Stimulated activated CD4-positive, alpha-beta T cell treated with anti-CD3 and anti-CD28 coated beads, TNF-alpha, amount 100 ng/mL, for 24 hours (primary cell): ENCODE measurements at regions not wholly inside any gene's neighbourhood (a gene's known extent, or its start where the extent isn't known, plus 50 kb on each side); places are given as distances from the start of the nearest gene placed in this dataset.

Experiments used
- DNase-seq, 3 experiments: peaks; one replicate each; pipeline ENCODE4 v3.0.0-alpha.2; 2020; ENCODE audit warnings: low read depth in 3 of 3

DNA sequence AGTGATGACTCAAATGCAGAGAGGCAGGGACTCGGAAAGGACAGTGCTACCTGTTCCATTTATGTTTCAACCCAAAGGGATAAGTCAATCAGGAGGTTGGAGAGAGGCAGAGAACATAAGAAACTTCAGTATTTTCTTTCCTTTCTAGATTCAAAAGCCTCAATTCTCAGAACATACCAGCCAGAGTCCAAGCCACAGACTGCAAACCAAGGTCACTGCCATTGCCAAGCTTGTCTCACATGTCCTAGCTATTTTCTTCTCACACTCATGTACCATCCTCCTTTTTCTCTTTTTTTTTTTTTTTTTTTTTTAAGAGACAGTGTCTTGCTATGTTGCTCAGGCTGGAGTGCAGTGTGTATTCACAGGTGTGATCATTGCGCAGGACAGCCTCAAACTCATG, 111.7 kb upstream of the AKIP1 start:
- no peak for DNase-seq

DNA sequence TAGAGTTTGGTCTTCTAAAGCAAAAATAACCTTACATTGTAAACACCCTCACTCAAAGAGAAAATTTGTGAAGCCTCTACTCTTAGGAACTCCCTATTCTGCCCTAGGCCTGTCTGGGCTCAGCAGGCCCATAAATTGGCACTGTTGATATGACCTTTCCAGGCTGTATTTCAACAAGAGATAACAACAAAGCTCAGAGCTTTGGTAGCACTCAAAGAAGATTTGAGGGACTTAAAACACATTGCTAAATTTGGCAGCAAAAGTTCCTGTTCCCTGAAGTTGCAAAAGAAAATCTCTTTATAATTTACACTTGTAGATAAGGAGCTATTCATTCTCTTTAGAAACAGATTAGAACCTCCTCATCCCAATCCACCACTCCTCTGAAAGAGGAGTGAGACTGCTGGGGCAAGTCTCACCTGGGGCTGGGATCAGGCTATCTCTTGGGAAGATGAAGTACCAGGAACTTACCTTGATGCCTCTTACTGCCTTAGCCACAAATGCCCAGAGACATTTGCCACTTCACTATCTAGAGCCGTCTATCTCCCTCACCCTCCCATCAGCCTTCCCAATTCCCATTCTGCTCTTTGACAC, 110.4 kb upstream of the AKIP1 start:
- no peak for DNase-seq

DNA sequence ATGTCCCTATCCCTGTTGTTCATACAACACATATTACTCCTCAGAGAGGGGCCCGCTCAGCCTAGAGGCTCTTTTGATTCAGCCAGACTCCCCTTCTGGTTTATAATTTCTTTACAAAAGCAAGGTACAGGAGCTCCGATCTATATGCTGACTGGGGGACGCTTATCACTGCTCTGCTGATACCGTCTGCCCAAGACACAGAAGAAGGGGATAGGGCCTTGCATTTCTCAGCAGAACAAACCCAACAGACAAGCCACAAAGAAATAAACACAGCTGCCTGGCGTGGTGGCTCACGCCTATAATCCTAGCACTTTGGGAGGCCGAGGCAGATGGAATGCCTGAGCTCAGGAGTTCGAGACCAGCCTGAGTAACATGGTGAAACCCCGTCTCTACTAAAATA, 109.9 kb upstream of the AKIP1 start:
- no peak for DNase-seq

DNA sequence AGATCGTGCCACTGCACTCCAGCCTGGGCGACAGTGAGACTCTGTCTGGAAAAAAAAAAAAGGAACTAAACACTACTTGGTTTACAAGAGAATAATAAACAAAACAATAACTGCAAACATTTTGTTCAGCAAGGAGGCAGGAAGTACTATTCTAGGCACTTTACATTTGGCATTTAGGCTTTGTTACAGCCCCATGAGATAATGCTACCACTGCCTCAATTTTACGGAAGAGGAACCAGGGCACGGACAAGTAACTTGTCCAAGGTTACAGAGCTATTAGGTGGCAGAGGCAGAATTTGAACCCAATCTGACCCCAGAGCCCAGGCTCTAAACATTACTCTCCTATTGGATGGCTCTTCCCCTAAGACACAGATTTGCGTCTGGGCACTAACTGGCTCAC, 108.7 kb upstream of the AKIP1 start:
- DNase-seq = no peak

DNA sequence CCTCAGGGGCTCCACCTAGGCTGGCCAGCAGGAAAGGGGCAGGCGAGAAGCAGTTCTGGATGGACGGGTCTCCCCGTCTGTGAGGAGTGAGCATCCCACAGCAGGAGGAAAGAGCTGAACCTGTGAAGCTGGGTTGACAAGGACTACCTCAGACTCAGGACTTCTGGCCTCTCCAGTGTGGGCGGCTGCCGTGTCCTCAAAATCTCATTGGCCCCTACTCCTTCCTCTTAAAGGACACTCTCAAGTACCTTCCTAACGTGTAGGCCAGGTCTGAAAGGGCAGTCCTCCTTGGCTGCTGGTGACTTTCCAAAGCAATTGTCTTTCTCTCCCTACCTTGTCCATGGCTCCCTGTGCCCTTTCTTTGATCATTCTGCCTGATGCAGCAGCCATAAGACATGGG, 107.0 kb upstream of the AKIP1 start:
- DNase-seq = no peak

DNA sequence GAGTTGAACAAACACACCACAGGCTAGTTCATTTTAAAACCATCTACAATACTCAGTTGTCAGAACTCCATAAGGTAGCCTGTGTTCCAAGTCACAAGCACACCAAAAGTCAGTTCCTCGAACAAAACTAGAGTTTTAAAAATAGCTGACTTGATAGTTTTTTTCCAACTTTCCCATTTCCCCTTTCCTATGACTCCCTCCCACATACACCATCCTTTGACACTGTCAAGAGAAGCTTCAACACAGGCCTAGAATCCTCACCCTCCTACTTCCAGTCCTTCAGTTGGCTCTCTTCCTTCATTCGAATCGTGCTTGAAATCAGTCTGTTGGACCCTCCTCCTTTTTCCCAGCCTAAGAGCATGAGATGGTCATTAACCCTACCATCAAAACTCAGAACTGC, 105.7 kb upstream of the AKIP1 start:
- no peak for DNase-seq

DNA sequence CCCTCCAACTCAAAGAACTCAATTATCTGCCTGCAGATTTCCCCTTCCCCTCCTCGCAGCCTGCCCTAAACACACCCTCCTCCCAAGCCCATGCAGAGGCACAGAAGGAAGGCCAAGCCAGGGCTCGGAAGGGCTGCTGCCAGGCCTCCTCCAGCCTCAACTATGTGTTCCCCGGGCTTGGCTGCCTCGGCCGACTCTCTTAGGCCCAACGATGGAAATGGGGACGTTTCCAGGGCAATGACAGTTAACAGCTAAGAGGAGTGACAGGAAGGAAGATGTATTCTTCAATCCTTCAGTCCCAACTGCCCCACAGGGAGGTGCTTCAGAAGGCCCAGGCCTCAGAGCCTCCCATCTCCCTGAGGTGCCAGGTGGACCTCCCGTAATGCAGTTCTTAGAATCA, 104.0 kb upstream of the AKIP1 start:
- DNase-seq = no peak

DNA sequence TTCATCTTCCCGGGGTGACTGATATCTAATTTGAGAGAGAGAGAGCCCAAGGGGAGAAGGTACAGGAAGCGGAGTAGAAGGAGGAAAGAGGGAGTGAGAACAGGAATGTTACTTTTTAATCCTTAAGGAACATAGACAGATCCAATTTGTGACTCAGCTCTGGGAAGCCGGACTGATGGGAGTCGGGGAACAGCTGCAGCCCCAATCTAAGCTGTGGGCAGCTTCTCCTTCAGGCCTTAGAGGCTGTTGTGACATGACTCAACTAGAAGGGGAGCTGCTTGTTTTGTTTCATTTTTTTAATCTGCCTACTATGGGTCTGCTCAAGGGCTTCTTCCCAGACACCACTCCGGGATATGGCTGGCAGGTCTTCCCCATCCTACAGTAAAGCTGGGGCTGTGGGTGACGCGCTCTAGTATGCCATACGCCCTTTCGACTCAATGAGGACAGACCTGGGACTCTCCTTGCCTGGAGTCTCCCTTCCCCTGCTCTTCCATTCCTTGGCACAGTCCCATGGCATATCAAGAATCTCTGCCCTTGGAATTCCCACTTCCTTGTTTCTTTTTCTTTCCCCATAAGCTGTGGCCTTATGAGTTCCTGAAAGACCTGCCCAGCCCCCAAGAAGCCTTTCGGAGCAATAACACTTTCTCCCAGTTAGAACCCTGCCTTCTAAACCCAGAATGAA, 103.3 kb upstream of the AKIP1 start:
- no peak for DNase-seq

DNA sequence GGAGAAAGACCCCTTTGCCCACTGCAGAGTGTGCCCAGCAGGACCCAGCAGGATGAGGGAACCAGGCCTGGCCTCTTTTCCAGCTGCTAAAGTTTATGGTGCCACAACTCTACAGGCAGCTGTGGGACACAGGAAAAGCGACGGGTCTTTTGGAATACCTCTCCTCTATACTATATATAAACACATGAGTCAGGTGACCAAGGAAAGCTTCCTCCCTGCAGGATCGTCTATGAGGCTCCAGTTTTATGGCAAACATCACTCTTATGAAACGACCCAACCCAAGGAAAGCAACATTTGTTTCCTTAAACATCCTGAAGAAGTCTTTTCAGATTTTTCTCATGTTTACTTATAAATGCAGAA, 102.8 kb upstream of the AKIP1 start:
- DNase-seq = no peak

DNA sequence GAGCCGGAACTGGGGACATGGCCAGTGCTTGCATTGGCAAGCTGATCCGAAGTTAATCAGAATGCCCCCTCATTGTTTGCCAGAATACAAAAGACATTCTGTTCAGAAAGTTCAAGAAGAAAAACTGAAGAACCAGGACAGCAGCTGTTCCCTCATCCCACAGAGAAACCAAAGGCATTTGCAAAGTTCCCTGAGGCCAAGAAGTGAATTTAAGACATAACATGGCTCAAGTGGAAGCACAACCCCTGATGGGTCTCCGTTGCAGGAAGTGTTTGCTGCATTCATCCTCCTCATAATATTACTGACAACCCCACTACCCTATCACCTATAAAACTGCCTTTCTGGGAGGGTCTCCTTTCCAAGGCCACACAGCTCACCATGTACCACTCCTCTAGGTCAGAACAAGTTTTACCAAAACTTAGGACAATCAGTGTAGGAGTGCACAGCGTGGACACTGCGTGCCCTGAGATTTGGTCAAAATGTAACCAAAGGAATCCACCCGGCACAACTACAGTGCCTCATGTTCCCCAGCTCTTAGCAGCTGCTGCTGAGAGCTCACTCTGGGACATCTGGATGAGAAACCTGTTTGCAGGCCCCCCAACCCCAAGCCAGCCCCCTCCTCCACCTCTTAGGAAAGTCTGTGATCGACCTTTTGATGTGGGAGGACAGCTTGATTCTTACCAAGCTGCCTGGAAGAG, 101.6 kb upstream of the AKIP1 start:
- DNase-seq = no peak

DNA sequence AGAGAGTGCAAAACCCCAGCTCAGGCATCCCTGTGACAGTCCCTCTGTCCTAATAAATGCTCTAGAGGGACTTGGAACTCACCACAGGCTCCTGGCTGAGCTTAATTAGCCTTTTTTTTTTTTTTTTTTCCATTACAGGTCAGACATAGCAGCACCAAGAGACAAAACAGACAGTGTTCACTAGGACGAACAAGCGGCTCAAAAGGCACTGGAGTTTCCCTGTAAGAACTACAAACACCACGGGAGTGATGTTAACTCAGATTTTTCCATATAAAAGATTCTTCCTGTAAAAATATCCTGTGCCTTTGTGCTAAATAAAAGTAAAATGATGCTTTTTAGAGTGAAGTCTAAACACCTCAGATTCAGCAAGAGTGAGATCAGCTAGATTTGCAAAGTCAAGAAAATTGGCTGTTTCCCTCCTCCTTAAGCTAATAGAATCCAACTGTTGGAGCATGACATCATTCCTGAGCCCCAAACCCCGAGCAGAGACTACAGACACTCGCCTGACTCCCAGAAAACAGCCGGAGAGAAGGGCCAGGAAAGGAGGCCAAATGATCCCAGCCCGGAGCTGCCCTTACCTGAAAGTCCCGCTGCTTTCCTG, 101.0 kb upstream of the AKIP1 start:
- no peak for DNase-seq

DNA sequence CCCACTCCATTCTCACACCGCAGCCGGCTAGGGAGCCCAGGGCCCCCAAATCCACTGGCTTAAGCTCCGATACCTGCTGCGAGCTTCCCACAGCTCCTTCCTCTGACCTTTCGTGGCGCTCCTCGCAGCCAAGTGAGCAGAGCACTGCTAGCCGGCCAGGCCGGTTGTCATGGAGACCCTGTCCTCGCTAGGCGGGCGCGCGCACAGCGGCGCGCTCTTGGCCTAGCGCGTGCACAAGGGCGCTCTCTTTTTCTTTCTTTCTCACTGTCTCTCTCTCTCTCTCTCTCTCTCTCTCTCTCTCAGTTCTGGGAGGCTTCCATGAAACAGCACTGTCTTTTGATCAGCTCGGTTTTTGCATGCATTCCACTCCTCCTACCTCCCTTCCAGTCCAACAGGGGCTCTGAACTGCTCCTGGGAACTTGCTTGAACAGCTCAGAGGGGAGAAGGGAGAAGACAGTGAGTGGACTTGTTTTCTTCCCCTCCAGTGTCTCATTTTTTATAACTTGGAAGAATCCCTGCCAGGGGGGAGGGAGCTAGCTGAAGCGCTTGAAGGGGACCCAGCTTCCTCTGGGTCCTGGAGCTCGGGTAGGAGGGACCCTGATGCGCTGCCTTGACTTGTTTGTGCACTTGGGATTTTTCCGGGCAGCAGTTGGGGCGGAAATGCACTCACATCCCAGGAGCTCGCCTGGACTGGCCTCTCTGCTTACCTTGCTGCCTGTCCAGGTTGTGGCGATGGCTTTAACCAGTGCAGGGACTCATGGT, 100.3 kb upstream of the AKIP1 start:
- no peak for DNase-seq

DNA sequence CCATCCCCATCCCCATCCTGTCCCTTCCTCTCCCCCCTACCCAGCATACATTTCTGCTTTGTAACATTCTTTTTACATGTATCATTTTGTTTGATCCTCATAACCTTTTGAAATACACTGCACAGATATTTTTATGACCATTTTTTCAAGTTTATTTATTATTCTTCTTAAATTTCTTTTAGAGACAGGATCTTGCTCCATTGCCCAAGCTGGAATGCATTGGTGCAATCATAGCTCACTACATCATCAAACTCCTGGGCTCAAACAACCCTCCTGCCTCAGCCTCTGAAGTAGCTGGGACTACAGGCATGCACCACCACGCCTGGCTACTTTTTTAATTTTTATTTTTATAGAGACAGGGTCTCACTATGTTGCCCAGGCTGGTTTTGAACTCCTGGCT, 99.4 kb upstream of the AKIP1 start:
- no peak for DNase-seq

DNA sequence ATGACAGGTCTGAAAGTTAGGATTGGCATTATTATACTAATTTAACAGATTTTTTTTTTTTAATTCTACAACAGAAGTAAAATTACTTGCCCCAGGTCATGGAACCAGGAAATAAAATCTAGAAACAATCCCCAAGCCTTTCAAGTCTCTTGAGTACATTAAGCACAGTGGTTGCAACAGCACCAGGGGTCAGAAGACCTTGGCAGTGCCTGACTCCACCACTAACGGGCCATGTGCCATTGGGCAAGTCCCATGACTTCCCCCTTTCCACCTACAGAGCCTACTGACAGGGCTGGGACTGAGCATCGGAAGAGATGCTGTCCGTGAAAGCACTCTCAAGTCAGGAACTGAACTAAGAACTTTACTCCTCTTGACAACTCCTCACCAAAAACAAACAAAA, 98.6 kb upstream of the AKIP1 start:
- no peak for DNase-seq

DNA sequence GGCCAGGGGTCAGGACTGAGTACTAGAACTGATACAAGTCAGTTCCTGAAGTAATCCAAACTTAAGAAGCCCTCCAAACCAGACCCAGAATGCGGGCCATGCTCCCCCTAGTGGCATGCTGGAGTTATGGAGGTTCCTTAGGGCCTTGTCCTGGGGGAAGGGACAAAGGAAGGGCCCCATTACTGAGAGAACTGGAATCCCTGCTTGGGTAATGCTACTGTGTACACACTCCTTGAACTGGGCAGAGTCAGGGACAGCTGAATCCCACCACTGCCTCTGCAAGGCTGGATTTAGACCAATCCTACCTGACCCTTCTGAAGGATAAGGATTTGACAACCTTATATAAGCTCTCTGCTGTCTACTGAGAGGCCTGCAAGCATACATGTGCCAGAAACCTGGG, 97.3 kb upstream of the AKIP1 start:
- peak in 2 of 3 experiments; percentile 17 to 57 for DNase-seq

DNA sequence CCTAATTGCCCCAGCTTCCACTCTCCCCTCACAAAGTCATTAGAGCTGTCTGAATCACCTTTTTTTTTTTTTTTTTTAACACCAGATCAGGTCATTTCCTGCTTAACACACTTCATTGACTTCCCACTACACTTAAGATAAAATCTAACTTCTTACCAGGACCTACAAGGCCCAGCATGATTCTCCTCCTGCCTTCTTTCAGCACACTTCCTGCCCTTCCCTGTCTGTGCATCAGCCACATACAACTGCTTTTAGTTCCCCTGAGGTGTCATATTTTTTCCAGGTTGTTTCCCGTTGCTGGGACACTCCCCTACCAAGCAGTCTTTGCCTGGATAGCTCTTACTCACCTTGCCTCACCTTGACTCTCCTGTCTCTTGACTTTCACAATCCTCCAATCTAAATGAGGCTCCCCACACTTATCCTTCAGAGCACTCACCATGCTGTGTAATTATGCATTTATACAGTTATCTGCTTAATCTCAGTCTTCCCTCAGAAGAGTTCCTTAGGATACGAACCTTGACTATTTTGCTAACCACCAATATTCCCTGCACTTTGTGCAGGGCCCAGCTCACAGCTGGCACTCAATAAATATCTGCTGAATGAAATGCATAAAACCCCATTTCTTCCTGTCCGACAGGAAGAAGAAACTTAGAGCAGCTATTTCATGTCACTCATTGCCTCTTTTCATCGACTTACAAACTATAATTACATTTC, 96.6 kb upstream of the AKIP1 start:
- no peak for DNase-seq

DNA sequence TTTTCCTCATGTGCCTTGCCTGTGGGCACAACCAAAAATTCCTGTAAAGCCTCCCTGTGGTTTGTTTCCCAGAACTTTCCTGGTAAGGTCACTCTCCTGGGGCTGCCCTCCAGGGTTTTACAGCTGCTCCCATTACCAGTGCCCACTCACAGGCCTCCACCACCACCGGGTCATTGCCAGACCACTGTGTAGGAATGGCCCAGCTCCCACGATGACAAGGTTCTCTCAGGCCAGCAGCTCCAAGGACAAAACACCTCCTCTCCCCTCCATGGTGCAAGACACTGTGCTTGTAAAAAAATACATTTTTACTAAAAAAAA, 96.1 kb upstream of the AKIP1 start:
- no peak for DNase-seq

DNA sequence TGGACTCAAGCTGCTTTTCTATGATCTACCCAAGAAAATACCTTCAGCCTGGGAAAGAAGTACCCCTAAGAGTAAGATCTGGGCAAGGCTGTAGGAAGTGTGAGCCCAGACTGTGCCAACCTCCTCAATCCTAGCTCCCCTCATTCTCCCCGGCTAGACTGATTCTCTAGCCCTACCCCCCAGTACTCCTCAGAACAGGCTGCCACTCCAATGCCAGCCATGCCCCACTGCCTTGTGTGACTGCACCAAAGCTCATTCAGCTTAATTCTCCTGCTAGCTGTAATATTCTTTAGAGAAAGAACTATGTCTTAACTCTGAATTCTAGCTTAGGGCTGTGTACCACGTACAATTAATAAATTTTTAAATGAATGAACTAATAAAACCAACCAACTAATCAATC, 92.6 kb upstream of the AKIP1 start:
- no peak for DNase-seq

DNA sequence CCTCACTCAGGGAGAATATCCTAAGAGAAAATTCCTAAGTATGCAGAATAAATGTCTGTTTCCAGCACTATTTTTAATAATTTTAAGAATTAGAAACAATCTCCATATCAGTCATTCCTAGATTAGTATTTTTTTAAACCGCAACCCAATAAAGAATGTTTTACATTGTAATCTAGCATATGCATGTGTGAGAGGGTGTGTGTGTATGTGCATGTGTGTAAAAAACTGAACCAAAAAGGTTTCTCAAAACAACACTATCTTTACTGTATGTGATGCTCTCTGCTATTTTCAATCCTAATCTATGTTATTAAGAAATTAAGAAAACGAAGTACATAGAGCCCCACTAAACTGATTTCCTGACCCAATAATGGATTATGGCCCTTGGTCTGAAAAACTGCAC, 90.6 kb upstream of the AKIP1 start:
- DNase-seq = no peak

DNA sequence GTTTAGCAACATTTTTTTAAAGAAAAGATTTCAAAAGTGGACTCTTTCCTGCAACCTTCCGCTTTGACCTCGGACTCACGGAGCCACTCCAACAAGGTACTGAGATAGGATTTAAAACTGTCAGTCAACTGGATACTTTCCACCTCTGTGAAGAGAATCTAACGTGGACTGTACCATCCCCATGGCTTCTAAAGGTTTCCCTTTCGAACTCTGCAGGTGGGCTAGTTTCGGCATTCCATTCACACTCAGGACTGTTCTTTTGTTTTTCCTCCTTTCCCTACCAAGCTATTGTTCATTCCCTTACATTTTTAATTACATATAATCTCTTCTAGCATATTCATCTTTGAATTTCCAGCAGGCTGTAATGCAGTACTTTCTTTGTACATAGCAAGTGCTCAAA, 88.5 kb upstream of the AKIP1 start:
- DNase-seq = no peak

DNA sequence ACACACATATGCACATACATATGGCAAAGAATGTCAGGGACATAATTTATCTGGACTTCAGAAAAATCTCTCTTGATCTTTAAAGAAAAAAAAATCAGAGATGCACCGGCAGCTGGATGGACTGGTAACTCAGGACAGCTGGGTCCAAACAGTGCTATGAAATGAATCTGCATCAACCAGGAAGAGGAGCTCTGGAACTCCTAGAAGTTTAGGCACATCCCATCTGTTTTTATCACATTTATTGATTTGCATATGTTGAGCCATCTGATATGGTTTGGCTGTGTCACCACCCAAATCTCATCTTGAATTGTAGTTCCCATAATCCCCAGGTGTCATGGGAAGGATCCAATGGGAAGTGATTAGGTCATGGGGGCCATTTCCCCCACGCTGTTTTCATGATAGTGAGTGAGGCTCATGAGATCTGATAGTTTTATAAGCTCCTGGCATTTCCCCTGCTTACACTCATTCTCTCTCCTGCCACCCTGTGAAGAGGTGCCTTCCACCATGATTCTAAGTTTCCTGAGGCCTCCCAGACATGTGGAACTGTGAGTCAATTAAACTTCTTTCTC, 87.7 kb upstream of the AKIP1 start:
- DNase-seq = no peak
